ENCODE measurements at regions not wholly inside any gene's neighbourhood (a gene's known extent, or its start where the extent isn't known, plus 50 kb on each side); places are given as distances from the start of the nearest gene placed in this dataset.

DNA sequence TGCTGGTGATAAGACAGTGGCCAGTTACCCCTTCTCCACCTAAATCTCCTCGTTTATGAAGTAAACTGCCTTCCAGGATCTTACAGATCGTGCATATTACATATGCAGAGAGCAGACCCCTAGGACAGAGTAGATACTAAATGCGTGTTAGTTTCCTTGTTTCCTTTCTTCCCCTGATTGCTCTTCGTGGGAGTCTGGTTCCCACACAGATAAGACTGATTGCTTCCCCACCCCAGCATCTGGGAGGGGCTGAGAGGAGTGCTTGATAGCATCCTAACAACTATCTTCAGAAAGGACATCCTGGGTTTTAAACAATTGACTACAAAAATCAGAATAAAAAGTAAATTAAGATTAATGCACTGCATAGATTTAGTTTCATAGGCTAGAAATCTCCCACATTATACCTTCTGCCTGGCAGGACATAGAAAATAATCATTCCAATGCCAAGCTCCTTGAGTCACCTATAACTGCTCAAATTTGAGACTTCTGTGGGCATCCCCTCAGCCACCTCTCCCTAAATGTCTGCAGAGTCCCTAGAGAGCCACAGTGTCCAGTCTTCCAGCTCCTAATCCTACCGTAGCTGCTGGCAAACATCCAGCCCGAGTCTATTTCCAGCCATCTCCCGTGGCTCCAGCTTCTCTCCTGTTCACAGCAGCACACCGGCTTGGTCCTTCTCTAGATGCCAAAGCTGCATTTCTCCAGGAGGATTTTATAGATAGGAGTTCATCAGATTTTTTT lies 128.3 kb downstream of the LRRC30 start:
- ATAC-seq, result no peak
- Histone ChIP-seq H3K27me3 (ENCODE audit: control insufficient read depth, insufficient read depth, low read length) (no peaks in the 10 kb centered on the region), H3K9me3 (ENCODE audit: control insufficient read depth, insufficient read depth, low read length) (no peaks in the 10 kb centered on the region), H3K4me1 (ENCODE audit: control insufficient read depth, insufficient read depth, low read length) (no peaks in the 10 kb centered on the region), H3K4me3 (ENCODE audit: low read length) (no peak overlapping the region), H3K36me3 (ENCODE audit: control insufficient read depth, insufficient read depth, low read length) (no peaks in the 10 kb centered on the region), H3K27ac (ENCODE audit: low read length) (no peak overlapping the region)
- Mint-ChIP-seq H3K27ac (no peak overlapping the region), H3K36me3 (no peaks in the 10 kb centered on the region), H3K4me3 (no peak overlapping the region), H3K4me1 (no peaks in the 10 kb centered on the region), H3K27me3 (ENCODE audit: low read depth in 2 of 2) (no peaks in the 10 kb centered on the region), H3K9me3 (peaks cover 0 to 5% of the 10 kb centered on the region in 2 donors)
- 78% methylated on average over 7 of the region's 8 CpGs for WGBS (ENCODE audit: insufficient coverage)
- no peak for DNase-seq
- intact Hi-C loops (cut with micrococcal nuclease), result no loop called here
- TF ChIP-seq, protein P1, sequence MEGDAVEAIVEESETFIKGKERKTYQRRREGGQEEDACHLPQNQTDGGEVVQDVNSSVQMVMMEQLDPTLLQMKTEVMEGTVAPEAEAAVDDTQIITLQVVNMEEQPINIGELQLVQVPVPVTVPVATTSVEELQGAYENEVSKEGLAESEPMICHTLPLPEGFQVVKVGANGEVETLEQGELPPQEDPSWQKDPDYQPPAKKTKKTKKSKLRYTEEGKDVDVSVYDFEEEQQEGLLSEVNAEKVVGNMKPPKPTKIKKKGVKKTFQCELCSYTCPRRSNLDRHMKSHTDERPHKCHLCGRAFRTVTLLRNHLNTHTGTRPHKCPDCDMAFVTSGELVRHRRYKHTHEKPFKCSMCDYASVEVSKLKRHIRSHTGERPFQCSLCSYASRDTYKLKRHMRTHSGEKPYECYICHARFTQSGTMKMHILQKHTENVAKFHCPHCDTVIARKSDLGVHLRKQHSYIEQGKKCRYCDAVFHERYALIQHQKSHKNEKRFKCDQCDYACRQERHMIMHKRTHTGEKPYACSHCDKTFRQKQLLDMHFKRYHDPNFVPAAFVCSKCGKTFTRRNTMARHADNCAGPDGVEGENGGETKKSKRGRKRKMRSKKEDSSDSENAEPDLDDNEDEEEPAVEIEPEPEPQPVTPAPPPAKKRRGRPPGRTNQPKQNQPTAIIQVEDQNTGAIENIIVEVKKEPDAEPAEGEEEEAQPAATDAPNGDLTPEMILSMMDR (IDR thresholded peaks at IDR 0.05), result no peak

DNA sequence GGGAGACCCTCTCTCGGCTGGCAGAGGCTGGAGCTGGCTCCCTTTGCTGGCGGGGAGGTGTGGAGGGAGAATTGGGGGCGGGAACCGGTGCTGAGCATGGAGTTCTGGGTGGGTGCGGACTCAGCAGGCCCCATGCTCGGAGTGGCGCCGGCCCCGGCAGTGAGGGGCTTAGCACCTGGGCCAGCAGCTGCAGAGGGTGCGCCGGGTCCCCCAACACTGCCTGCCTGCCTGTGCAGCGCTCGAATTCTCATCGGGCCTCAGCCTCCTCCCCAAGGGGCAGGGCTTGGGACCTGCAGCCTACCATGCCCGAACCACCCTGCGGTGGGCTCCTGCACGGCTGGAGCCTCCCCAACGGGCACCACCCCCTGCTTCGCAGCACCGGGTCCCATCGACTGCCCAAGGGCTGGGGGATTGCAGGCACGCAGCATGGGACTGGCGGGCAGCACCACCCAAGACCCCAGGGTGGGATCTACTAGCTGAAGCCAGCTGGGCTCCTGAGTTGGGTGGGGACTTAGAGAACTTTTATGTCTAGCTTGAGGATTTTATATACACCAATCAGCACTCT lies 129.8 kb downstream of the LRRC30 start:
- H3K4me3 ChIP-seq (ENCODE audit: low read length), result no peak overlapping the region
- H3K4me1 Mint-ChIP-seq, result no peaks in the 10 kb centered on the region
- H3K9me3 ChIP-seq (ENCODE audit: control insufficient read depth, insufficient read depth, low read length), result no peaks in the 10 kb centered on the region
- H3K27ac Mint-ChIP-seq, result no peak overlapping the region
- TF ChIP-seq, protein P1 (IDR thresholded peaks at IDR 0.05), result no peak
- H3K36me3 Mint-ChIP-seq, result no peaks in the 10 kb centered on the region
- WGBS (ENCODE audit: insufficient coverage), result 84% methylated on average over 23 of the region's 23 CpGs
- DNase-seq, result no peak
- no peaks in the 10 kb centered on the region for H3K27me3 ChIP-seq (ENCODE audit: control insufficient read depth, insufficient read depth, low read length)
- no peaks in the 10 kb centered on the region for H3K27me3 Mint-ChIP-seq (ENCODE audit: low read depth in 2 of 2)
- no peak overlapping the region for H3K4me3 Mint-ChIP-seq
- ATAC-seq, result no peak
- no peak overlapping the region for H3K27ac ChIP-seq (ENCODE audit: low read length)
- peaks cover 0 to 5% of the 10 kb centered on the region in 2 donors for H3K9me3 Mint-ChIP-seq
- H3K4me1 ChIP-seq (ENCODE audit: control insufficient read depth, insufficient read depth, low read length), result no peaks in the 10 kb centered on the region
- no peaks in the 10 kb centered on the region for H3K36me3 ChIP-seq (ENCODE audit: control insufficient read depth, insufficient read depth, low read length)
- intact Hi-C loops (cut with micrococcal nuclease), result no loop called here

DNA sequence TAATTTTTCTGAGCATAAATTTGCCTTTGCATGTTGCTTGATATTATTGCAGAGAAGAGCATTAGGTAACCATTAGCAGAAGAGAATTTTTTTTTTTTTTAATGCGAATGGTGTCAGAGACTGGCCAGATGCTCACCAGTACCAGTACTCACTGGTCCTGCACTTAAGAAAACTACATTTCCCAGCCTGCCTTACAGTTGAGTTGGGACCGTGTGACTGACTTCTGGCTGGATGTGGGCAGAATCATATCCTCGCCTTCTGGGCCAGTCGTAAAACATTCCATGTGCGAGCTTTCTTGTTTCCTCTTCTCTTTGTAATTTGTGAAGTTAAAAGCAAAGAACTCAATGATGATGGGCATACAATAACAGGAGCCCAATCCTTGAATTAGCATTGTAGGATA lies 132.4 kb downstream of the LRRC30 start:
- intact Hi-C loops (cut with micrococcal nuclease), result no loop called here
- H3K9me3 Mint-ChIP-seq, result peaks cover 0 to 2% of the 10 kb centered on the region in 2 donors
- H3K27me3 Mint-ChIP-seq (ENCODE audit: low read depth in 2 of 2), result no peaks in the 10 kb centered on the region
- Histone ChIP-seq H3K27me3 (ENCODE audit: control insufficient read depth, insufficient read depth, low read length) (no peaks in the 10 kb centered on the region), H3K9me3 (ENCODE audit: control insufficient read depth, insufficient read depth, low read length) (no peaks in the 10 kb centered on the region), H3K36me3 (ENCODE audit: control insufficient read depth, insufficient read depth, low read length) (no peaks in the 10 kb centered on the region), H3K4me1 (ENCODE audit: control insufficient read depth, insufficient read depth, low read length) (no peaks in the 10 kb centered on the region), H3K27ac (ENCODE audit: low read length) (no peak overlapping the region), H3K4me3 (ENCODE audit: low read length) (no peak overlapping the region)
- no peaks in the 10 kb centered on the region for H3K36me3 Mint-ChIP-seq
- no peak overlapping the region for H3K4me3 Mint-ChIP-seq
- TF ChIP-seq, protein P1 (IDR thresholded peaks at IDR 0.05), result no peak
- ATAC-seq (no peak), DNase-seq (no peak)
- H3K27ac Mint-ChIP-seq, result no peak overlapping the region
- no peaks in the 10 kb centered on the region for H3K4me1 Mint-ChIP-seq
- WGBS (ENCODE audit: insufficient coverage), result 83% methylated on average over 5 of the region's 5 CpGs

DNA sequence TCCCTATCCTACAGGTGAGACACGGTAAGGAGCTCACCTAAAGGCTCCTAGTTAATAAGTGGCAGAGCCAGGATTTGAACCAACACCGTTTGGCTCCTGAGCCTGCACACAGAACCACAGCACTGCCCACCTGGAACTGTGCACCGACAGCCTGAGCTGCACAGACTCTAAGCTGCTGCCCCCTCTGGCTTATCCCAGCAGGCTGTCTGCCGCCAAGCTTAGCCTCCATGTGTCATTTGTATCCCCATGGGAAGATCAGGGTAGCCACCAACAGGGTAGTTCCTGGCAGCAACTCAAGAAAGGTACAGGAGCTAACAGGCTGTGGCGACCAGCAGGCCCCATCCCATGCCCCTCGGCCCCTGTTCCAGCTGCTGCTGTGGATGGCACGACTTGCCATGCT lies 135.7 kb downstream of the LRRC30 start:
- Mint-ChIP-seq H3K9me3 (no peaks in the 10 kb centered on the region), H3K4me3 (no peak overlapping the region), H3K27me3 (ENCODE audit: low read depth in 2 of 2) (no peaks in the 10 kb centered on the region), H3K27ac (no peak overlapping the region), H3K4me1 (peaks cover 6 to 10% of the 10 kb centered on the region in 2 donors), H3K36me3 (no peaks in the 10 kb centered on the region)
- no peaks in the 10 kb centered on the region for H3K36me3 ChIP-seq (ENCODE audit: control insufficient read depth, insufficient read depth, low read length)
- peaks cover 2% of the 10 kb centered on the region for H3K4me1 ChIP-seq (ENCODE audit: control insufficient read depth, insufficient read depth, low read length)
- no peak for DNase-seq
- H3K9me3 ChIP-seq (ENCODE audit: control insufficient read depth, insufficient read depth, low read length), result no peaks in the 10 kb centered on the region
- no peak overlapping the region for H3K27ac ChIP-seq (ENCODE audit: low read length)
- no peak for ATAC-seq
- no peaks in the 10 kb centered on the region for H3K27me3 ChIP-seq (ENCODE audit: control insufficient read depth, insufficient read depth, low read length)
- WGBS (ENCODE audit: insufficient coverage), result 69% methylated on average over 7 of the region's 7 CpGs
- TF ChIP-seq, protein P1 (IDR thresholded peaks at IDR 0.05), result no peak
- intact Hi-C loops (cut with micrococcal nuclease), result no loop called here
- H3K4me3 ChIP-seq (ENCODE audit: low read length), result no peak overlapping the region
